ENCODE measurements at regions not wholly inside any gene's neighbourhood (a gene's known extent, or its start where the extent isn't known, plus 50 kb on each side); places are given as distances from the start of the nearest gene placed in this dataset.

- no peak for TF ChIP-seq ZNF274 (IDR thresholded peaks at IDR 0.05; ENCODE audit: low read depth, low read length)
- no peak for TF ChIP-seq YY1 (IDR thresholded peaks at IDR 0.05; ENCODE audit: insufficient read depth, insufficient read length)
- no peak for TF ChIP-seq SUZ12 (IDR thresholded peaks at IDR 0.05; ENCODE audit: extremely low read depth, insufficient read depth, insufficient read length)
Observed at GRCh38 chr12:66746489-66747201, 67.8 kb upstream of the GRIP1 start.

Measured in NT2/D1 (cell line).